IPS DF 6.9 (cell line): ENCODE measurements at regions not wholly inside any gene's neighbourhood (a gene's known extent, or its start where the extent isn't known, plus 50 kb on each side); places are given as distances from the start of the nearest gene placed in this dataset.
"Not testable (repeated sequence)": the region's sequence is repeated elsewhere in the genome, so short reads cannot be mapped to it uniquely, and the experiment has no call there.

ENCODE experiments used
- DNase-seq: peaks from one replicate; pipeline ENCODE4 v3.0.0-alpha.2; 2013; ENCODE audit warnings: low read depth, low spot score
- H3K27ac ChIP-seq: one replicate; pipeline ENCODE4 v1.5.1; 2013; ENCODE audit warnings: low read length, control low read depth
- H3K27me3 ChIP-seq: 2 replicates; pipeline ENCODE4 v1.6.1; 2013; ENCODE audit warnings: mild to moderate bottlenecking, low read length; ENCODE audit not compliant: control insufficient read depth, insufficient read depth
- H3K36me3 ChIP-seq: 2 replicates; pipeline ENCODE4 v1.6.1; 2013; ENCODE audit warnings: low read length; ENCODE audit not compliant: control insufficient read depth, insufficient read depth
- H3K4me1 ChIP-seq: 2 replicates; pipeline ENCODE4 v1.6.1; 2013; ENCODE audit warnings: low read length; ENCODE audit not compliant: control insufficient read depth, insufficient read depth
- H3K4me3 ChIP-seq: 2 replicates; pipeline ENCODE4 v1.5.1; 2013; ENCODE audit warnings: mild to moderate bottlenecking, low read length
- H3K9me3 ChIP-seq: 2 replicates; pipeline ENCODE4 v1.6.1; 2013; ENCODE audit warnings: low read length, inconsistent platforms; ENCODE audit not compliant: control insufficient read depth, insufficient read depth
- whole genome bisulfite sequencing: extraction: QIAGEN DNeasy Blood & Tissue Kit; methylation state at CpG from one replicate; pipeline ENCODE4 v1.1.7; 2013; ENCODE audit warnings: mixed read lengths, missing lambda C conversion rate; ENCODE audit not compliant: insufficient read length, insufficient coverage; 5-methylcytosine and 5-hydroxymethylcytosine counted together

GRCh38 chr1:111063595-111063994, 76.3 kb downstream of the DRAM2 start:
- Histone ChIP-seq H3K9me3 (no peaks in the 10 kb centered on the region), H3K27me3 (no peaks in the 10 kb centered on the region), H3K4me3 (no peak overlapping the region), H3K4me1 (no peaks in the 10 kb centered on the region), H3K27ac (no peak overlapping the region), H3K36me3 (no peaks in the 10 kb centered on the region)
- DNase-seq: no peak

- no peak overlapping the region for H3K27ac ChIP-seq
Measured at GRCh38 chr1:111062624-111063023, 77.3 kb downstream of the DRAM2 start.

GRCh38 chr1:111062081-111062480, 77.8 kb downstream of the DRAM2 start:
- Histone ChIP-seq H3K4me3 (no peak overlapping the region), H3K36me3 (no peaks in the 10 kb centered on the region), H3K27ac (no peak overlapping the region), H3K27me3 (no peaks in the 10 kb centered on the region), H3K4me1 (no peaks in the 10 kb centered on the region), H3K9me3 (no peaks in the 10 kb centered on the region)
- no peak for DNase-seq

More at GRCh38 chr1:111062624-111063023, 77.3 kb downstream of the DRAM2 start:
- Histone ChIP-seq H3K4me3 (no peak overlapping the region), H3K27me3 (no peaks in the 10 kb centered on the region), H3K36me3 (no peaks in the 10 kb centered on the region), H3K9me3 (no peaks in the 10 kb centered on the region), H3K4me1 (no peaks in the 10 kb centered on the region)
- DNase-seq: no peak
- WGBS: no CpG with 5 or more reads among the region's 2 CpGs

GRCh38 chr1:111054656-111055055, 85.2 kb downstream of the DRAM2 start:
- Histone ChIP-seq H3K9me3 (no peaks in the 10 kb centered on the region), H3K36me3 (no peaks in the 10 kb centered on the region), H3K4me1 (no peaks in the 10 kb centered on the region), H3K27ac (no peak overlapping the region), H3K27me3 (no peaks in the 10 kb centered on the region), H3K4me3 (no peak overlapping the region)
- DNase-seq: no peak
- WGBS: no CpG with 5 or more reads among the region's 2 CpGs

- Histone ChIP-seq H3K27me3 (no peaks in the 10 kb centered on the region), H3K4me3 (no peak overlapping the region), H3K27ac (no peak overlapping the region), H3K4me1 (no peaks in the 10 kb centered on the region), H3K9me3 (no peaks in the 10 kb centered on the region), H3K36me3 (no peaks in the 10 kb centered on the region)
- no CpG with 5 or more reads among the region's 1 CpG for WGBS
- DNase-seq: no peak
Measured at GRCh38 chr1:111052246-111052645, 87.6 kb downstream of the DRAM2 start.

- not testable (repeated sequence) for H3K4me1 ChIP-seq, H3K4me3 ChIP-seq, H3K36me3 ChIP-seq, DNase-seq, H3K27ac ChIP-seq, H3K27me3 ChIP-seq, H3K9me3 ChIP-seq
- no CpG with 5 or more reads among the region's 1 CpG for WGBS
Measured at GRCh38 chr1:111048253-111048652, 84.5 kb upstream of the LRIF1 start.

GRCh38 chr1:111045033-111045722, 81.5 kb upstream of the LRIF1 start:
- no peak for DNase-seq
- no peaks in the 10 kb centered on the region for H3K36me3 ChIP-seq

GRCh38 chr1:111032295-111032897, 68.7 kb upstream of the LRIF1 start:
- peak; percentile 16 for DNase-seq

More at GRCh38 chr1:111045033-111045722, 81.5 kb upstream of the LRIF1 start:
- Histone ChIP-seq H3K4me1 (no peaks in the 10 kb centered on the region), H3K27me3 (no peaks in the 10 kb centered on the region), H3K9me3 (no peaks in the 10 kb centered on the region), H3K4me3 (no peak overlapping the region), H3K27ac (no peak overlapping the region)
- no CpG with 5 or more reads among the region's 2 CpGs for WGBS

GRCh38 chr1:111030590-111030989, 66.9 kb upstream of the LRIF1 start:
- DNase-seq: peak; percentile 25
- Histone ChIP-seq H3K27me3 (no peaks in the 10 kb centered on the region), H3K9me3 (no peaks in the 10 kb centered on the region), H3K4me3 (no peak overlapping the region), H3K27ac (no peak overlapping the region), H3K36me3 (no peaks in the 10 kb centered on the region), H3K4me1 (no peaks in the 10 kb centered on the region)
- WGBS: no CpG with 5 or more reads among the region's 1 CpG

More at GRCh38 chr1:111032295-111032897, 68.7 kb upstream of the LRIF1 start:
- Histone ChIP-seq H3K4me1 (no peaks in the 10 kb centered on the region), H3K36me3 (no peaks in the 10 kb centered on the region), H3K27ac (no peak overlapping the region), H3K4me3 (no peak overlapping the region), H3K27me3 (no peaks in the 10 kb centered on the region), H3K9me3 (no peaks in the 10 kb centered on the region)
- WGBS: no CpG with 5 or more reads among the region's 9 CpGs

GRCh38 chr1:111025109-111025508, 61.4 kb upstream of the LRIF1 start:
- WGBS: no CpG with 5 or more reads among the region's 4 CpGs
- no peaks in the 10 kb centered on the region for H3K4me1 ChIP-seq
- H3K27ac ChIP-seq: no peak overlapping the region
- H3K27me3 ChIP-seq: no peaks in the 10 kb centered on the region
- no peaks in the 10 kb centered on the region for H3K9me3 ChIP-seq
- DNase-seq: no peak
- H3K4me3 ChIP-seq: no peak overlapping the region
- no peaks in the 10 kb centered on the region for H3K36me3 ChIP-seq

GRCh38 chr1:111015222-111015621, 51.5 kb upstream of the LRIF1 start:
- DNase-seq: no peak
- H3K27me3 ChIP-seq: no peaks in the 10 kb centered on the region

More at GRCh38 chr1:111015222-111015621, 51.5 kb upstream of the LRIF1 start:
- Histone ChIP-seq H3K36me3 (no peaks in the 10 kb centered on the region), H3K27ac (no peak overlapping the region), H3K4me1 (no peaks in the 10 kb centered on the region), H3K4me3 (no peak overlapping the region), H3K9me3 (no peaks in the 10 kb centered on the region)
- no CpG with 5 or more reads among the region's 3 CpGs for WGBS
